Neural progenitor cell (in vitro differentiated cells): ENCODE measurements at regions not wholly inside any gene's neighbourhood (a gene's known extent, or its start where the extent isn't known, plus 50 kb on each side); places are given as distances from the start of the nearest gene placed in this dataset.

Experiments used
- DNase-seq: peaks from one replicate; pipeline ENCODE4 v3.0.0-alpha.2; 2016; ENCODE audit warnings: low spot score
- H2AFZ ChIP-seq: fragments of 200-600 bp; sonication (generic); replicated peaks from 2 replicates; pipeline ENCODE4 v1.6.1; 2016; ENCODE audit warnings: antibody characterized with exemption
- H3F3A ChIP-seq: fragments of 200-600 bp; sonication (generic); 2 replicates; pipeline ENCODE4 v1.6.1; 2016; ENCODE audit warnings: antibody characterized with exemption, low read depth
- H3K27ac ChIP-seq: fragments of 200-600 bp; sonication (generic); 2 replicates; pipeline ENCODE4 v1.5.1; 2016; ENCODE audit warnings: mild to moderate bottlenecking
- H3K27me3 ChIP-seq: fragments of 200-600 bp; sonication (generic); 2 replicates; pipeline ENCODE4 v1.6.1; 2016; ENCODE audit warnings: mild to moderate bottlenecking, moderate library complexity
- H3K36me3 ChIP-seq: fragments of 200-600 bp; sonication (generic); 2 replicates; pipeline ENCODE4 v1.5.1; 2016
- H3K4me1 ChIP-seq: fragments of 200-600 bp; sonication (generic); 2 replicates; pipeline ENCODE4 v1.6.1; 2016; ENCODE audit warnings: mixed run types
- H3K4me2 ChIP-seq: fragments of 200-600 bp; sonication (generic); 2 replicates; pipeline ENCODE4 v1.6.1; 2016
- H3K4me3 ChIP-seq: fragments of 200-600 bp; sonication (generic); 2 replicates; pipeline ENCODE4 v1.5.1; 2016
- H3K79me2 ChIP-seq: fragments of 200-600 bp; sonication (generic); 2 replicates; pipeline ENCODE4 v1.6.1; 2016; ENCODE audit warnings: low read depth
- H3K9ac ChIP-seq: fragments of 200-600 bp; sonication (generic); 2 replicates; pipeline ENCODE4 v1.6.1; 2016
- H3K9me3 ChIP-seq: fragments of 200-600 bp; sonication (generic); 2 replicates; pipeline ENCODE4 v1.5.1; 2016; ENCODE audit warnings: low read depth
- H4K20me1 ChIP-seq: fragments of 200-600 bp; sonication (generic); 2 replicates; pipeline ENCODE4 v1.6.1; 2016; ENCODE audit warnings: low read depth
- H3K27ac Mint-ChIP-seq: 3 replicates; pipeline ENCODE4 v1.8.0; 2021; ENCODE audit warnings: mixed read lengths
- H3K27me3 Mint-ChIP-seq: 2 replicates; pipeline ENCODE4 v1.8.0; 2022; ENCODE audit warnings: low read depth, mild to moderate bottlenecking, inconsistent platforms, moderate library complexity, mixed read lengths; ENCODE audit not compliant: insufficient read depth
- H3K36me3 Mint-ChIP-seq: 3 replicates; pipeline ENCODE4 v1.8.0; 2021; ENCODE audit warnings: mixed read lengths
- H3K4me1 Mint-ChIP-seq: 3 replicates; pipeline ENCODE4 v1.8.0; 2021; ENCODE audit warnings: mixed read lengths
- H3K4me3 Mint-ChIP-seq: 3 replicates; pipeline ENCODE4 v1.8.0; 2021; ENCODE audit warnings: mild to moderate bottlenecking, moderate library complexity, mixed read lengths
- H3K9me3 Mint-ChIP-seq: 3 replicates; pipeline ENCODE4 v1.8.0; 2020; ENCODE audit warnings: mixed read lengths
- EZH2 ChIP-seq: fragments of 200-600 bp; sonication (generic); IDR thresholded peaks from 2 replicates; pipeline ENCODE4 v1.6.1; 2017; ENCODE audit warnings: antibody characterized with exemption, mild to moderate bottlenecking, moderate library complexity
- EZH2phosphoT487 ChIP-seq: fragments of 200-600 bp; sonication (generic); IDR thresholded peaks from 2 replicates; pipeline ENCODE4 v1.6.1; 2017; ENCODE audit warnings: antibody characterized with exemption
- TF ChIP-seq, protein P1 (sequence below): fragments of 200-600 bp; sonication (generic); IDR thresholded peaks from 2 replicates; pipeline ENCODE4 v1.5.1; 2017; ENCODE audit warnings: antibody characterized with exemption, mild to moderate bottlenecking

DNA sequence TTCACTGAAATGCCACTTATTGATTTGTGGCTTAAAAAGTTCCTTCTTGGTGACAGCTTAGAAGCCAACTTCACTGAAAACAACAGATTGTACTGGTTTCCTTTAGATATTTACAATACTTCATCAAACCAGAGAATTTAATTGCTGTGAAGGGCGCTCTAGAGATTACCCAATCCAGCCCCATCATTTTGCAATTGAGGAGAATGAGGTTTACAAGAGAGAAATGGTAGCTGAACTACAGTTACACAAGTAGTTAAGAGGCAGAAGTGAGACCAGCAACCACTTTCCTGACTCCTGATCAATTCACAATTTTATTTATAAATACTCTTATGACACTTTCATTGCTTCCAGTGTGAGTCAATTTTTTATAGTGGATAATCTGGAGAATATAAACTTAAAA is 103.5 kb upstream of the APC start:
- Mint-ChIP-seq H3K27me3 (no peaks in the 10 kb centered on the region), H3K9me3 (peaks cover 2% of the 10 kb centered on the region), H3K36me3 (peaks cover 2% of the 10 kb centered on the region), H3K4me3 (no peak overlapping the region), H3K27ac (no peak overlapping the region), H3K4me1 (peaks cover 33% of the 10 kb centered on the region)
- Histone ChIP-seq H3K27me3 (no peaks in the 10 kb centered on the region), H3K4me1 (no peaks in the 10 kb centered on the region), H3K27ac (no peak overlapping the region), H3K4me2 (no peak overlapping the region), H3K4me3 (no peak overlapping the region), H3K9ac (no peak overlapping the region), H3K36me3 (no peaks in the 10 kb centered on the region), H3K79me2 (no peaks in the 10 kb centered on the region), H3F3A (no peaks in the 10 kb centered on the region), H4K20me1 (no peaks in the 10 kb centered on the region), H2AFZ (no peak overlapping the region), H3K9me3 (no peaks in the 10 kb centered on the region)
- DNase-seq = no peak
- TF ChIP-seq EZH2 = no peak
- no peak for TF ChIP-seq EZH2phosphoT487
- TF ChIP-seq, protein P1, sequence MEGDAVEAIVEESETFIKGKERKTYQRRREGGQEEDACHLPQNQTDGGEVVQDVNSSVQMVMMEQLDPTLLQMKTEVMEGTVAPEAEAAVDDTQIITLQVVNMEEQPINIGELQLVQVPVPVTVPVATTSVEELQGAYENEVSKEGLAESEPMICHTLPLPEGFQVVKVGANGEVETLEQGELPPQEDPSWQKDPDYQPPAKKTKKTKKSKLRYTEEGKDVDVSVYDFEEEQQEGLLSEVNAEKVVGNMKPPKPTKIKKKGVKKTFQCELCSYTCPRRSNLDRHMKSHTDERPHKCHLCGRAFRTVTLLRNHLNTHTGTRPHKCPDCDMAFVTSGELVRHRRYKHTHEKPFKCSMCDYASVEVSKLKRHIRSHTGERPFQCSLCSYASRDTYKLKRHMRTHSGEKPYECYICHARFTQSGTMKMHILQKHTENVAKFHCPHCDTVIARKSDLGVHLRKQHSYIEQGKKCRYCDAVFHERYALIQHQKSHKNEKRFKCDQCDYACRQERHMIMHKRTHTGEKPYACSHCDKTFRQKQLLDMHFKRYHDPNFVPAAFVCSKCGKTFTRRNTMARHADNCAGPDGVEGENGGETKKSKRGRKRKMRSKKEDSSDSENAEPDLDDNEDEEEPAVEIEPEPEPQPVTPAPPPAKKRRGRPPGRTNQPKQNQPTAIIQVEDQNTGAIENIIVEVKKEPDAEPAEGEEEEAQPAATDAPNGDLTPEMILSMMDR = no peak

DNA sequence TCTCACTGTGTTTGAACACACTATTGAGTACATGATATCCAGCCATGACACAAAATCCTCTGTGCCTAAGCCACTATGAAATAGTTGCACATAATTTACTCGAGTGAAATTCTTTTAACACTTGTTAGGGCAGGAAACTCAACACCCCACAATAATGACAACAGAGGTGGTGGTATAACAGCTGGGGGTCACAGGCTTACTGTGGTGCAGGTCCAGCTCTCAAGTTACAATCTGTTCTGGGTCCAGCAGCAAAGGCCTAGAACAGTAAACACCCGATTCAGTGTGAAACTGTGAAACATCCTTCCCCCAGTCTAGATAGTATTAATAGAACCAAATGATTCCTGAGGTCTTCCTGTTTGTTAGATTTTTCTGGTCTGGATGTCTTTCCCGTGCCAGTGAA is 102.9 kb upstream of the APC start:
- H3K36me3 Mint-ChIP-seq = peaks cover 2% of the 10 kb centered on the region
- no peak for TF ChIP-seq EZH2phosphoT487
- TF ChIP-seq, protein P1 = no peak
- no peak overlapping the region for H2AFZ ChIP-seq

DNA sequence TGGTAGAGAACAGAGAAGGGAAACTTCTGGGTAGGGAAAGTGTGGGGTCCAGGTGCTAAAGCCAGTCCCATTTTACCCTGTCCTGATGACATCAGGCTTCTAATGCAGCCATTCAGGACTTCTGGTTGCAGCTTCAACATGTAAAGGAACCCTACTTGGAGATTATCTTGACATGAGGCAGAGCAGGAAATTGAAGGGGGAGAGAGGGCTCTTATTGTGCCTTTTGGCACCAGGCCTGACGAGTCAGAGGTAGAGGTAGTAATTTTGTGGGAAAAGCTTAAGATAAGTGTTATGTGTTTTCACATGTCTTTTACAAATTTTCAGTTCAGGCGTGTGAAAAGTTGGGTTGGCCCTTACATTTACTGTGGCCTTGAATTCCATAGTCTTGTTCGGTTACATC is 102.4 kb upstream of the APC start:
- DNase-seq = no peak
- H3K4me2 ChIP-seq = no peak overlapping the region
- no peak for TF ChIP-seq EZH2
- TF ChIP-seq, protein P1 = no peak
- no peak for TF ChIP-seq EZH2phosphoT487
- Mint-ChIP-seq H3K27ac (no peak overlapping the region), H3K27me3 (peaks cover 3% of the 10 kb centered on the region), H3K36me3 (peaks cover 2% of the 10 kb centered on the region), H3K4me1 (peaks cover 25% of the 10 kb centered on the region), H3K9me3 (peaks cover 2% of the 10 kb centered on the region), H3K4me3 (no peak overlapping the region)
- no peak overlapping the region for H3K9ac ChIP-seq
- H3K4me3 ChIP-seq = no peak overlapping the region
- no peaks in the 10 kb centered on the region for H3K36me3 ChIP-seq
- no peaks in the 10 kb centered on the region for H3K9me3 ChIP-seq
- no peaks in the 10 kb centered on the region for H4K20me1 ChIP-seq
- no peaks in the 10 kb centered on the region for H3F3A ChIP-seq
- no peak overlapping the region for H2AFZ ChIP-seq
- no peaks in the 10 kb centered on the region for H3K27me3 ChIP-seq
- H3K79me2 ChIP-seq = no peaks in the 10 kb centered on the region
- no peaks in the 10 kb centered on the region for H3K4me1 ChIP-seq
- no peak overlapping the region for H3K27ac ChIP-seq

More for the DNA sequence above, 102.9 kb upstream of the APC start:
- Histone ChIP-seq H3K79me2 (no peaks in the 10 kb centered on the region), H3F3A (no peaks in the 10 kb centered on the region), H3K4me2 (no peak overlapping the region), H3K4me3 (no peak overlapping the region), H3K27ac (no peak overlapping the region), H3K9me3 (no peaks in the 10 kb centered on the region), H3K9ac (no peak overlapping the region), H4K20me1 (no peaks in the 10 kb centered on the region), H3K27me3 (no peaks in the 10 kb centered on the region), H3K4me1 (no peaks in the 10 kb centered on the region), H3K36me3 (no peaks in the 10 kb centered on the region)
- Mint-ChIP-seq H3K27me3 (peaks cover 1% of the 10 kb centered on the region), H3K4me1 (peaks cover 26% of the 10 kb centered on the region), H3K9me3 (peaks cover 2% of the 10 kb centered on the region), H3K4me3 (no peak overlapping the region), H3K27ac (no peak overlapping the region)
- DNase-seq = no peak
